Body of pancreas (tissue), 4 donors: ENCODE measurements at regions not wholly inside any gene's neighbourhood (a gene's known extent, or its start where the extent isn't known, plus 50 kb on each side); places are given as distances from the start of the nearest gene placed in this dataset.

ENCODE experiments used
- POLR2A ChIP-seq, 3 donors: fragments of 450-650 bp; IDR thresholded peaks; one replicate each; pipeline ENCODE4 v1.6.1; 2016; ENCODE audit warnings: antibody characterized with exemption in 3 of 3, mild to moderate bottlenecking in 2 of 3
- TF ChIP-seq, protein P1 (sequence below), 7 experiments: fragments of 450-650 bp in 4 of 7; fragments of 200-600 bp in 3 of 7; sonication (generic) in 3 of 7; IDR thresholded peaks; one replicate each; pipeline ENCODE4 v1.5.1; 2016 to 2019; ENCODE audit warnings: antibody characterized with exemption in 7 of 7

- TF ChIP-seq, protein P1, sequence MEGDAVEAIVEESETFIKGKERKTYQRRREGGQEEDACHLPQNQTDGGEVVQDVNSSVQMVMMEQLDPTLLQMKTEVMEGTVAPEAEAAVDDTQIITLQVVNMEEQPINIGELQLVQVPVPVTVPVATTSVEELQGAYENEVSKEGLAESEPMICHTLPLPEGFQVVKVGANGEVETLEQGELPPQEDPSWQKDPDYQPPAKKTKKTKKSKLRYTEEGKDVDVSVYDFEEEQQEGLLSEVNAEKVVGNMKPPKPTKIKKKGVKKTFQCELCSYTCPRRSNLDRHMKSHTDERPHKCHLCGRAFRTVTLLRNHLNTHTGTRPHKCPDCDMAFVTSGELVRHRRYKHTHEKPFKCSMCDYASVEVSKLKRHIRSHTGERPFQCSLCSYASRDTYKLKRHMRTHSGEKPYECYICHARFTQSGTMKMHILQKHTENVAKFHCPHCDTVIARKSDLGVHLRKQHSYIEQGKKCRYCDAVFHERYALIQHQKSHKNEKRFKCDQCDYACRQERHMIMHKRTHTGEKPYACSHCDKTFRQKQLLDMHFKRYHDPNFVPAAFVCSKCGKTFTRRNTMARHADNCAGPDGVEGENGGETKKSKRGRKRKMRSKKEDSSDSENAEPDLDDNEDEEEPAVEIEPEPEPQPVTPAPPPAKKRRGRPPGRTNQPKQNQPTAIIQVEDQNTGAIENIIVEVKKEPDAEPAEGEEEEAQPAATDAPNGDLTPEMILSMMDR (IDR thresholded peaks at IDR 0.05) = no peak
- no peak for TF ChIP-seq POLR2A (IDR thresholded peaks at IDR 0.05)
Observed at GRCh38 chr11:29127461-29127860, 889.4 kb downstream of the KCNA4 start.
